Glomerular visceral epithelial cell (primary cell): ENCODE measurements at regions not wholly inside any gene's neighbourhood (a gene's known extent, or its start where the extent isn't known, plus 50 kb on each side); places are given as distances from the start of the nearest gene placed in this dataset.
"Not testable (repeated sequence)": the region's sequence is repeated elsewhere in the genome, so short reads cannot be mapped to it uniquely, and the experiment has no call there.

ENCODE experiments used
- DNase-seq: peaks from one replicate; pipeline ENCODE4 v3.0.0-alpha.2; 2016; ENCODE audit errors: extremely low spot score

GRCh38 chr6:28008053-28008452 is 51.0 kb downstream of the OR2B6 start:
- DNase-seq: no peak

GRCh38 chr6:28010526-28010925 is 53.5 kb downstream of the OR2B6 start:
- DNase-seq: no peak

DNA sequence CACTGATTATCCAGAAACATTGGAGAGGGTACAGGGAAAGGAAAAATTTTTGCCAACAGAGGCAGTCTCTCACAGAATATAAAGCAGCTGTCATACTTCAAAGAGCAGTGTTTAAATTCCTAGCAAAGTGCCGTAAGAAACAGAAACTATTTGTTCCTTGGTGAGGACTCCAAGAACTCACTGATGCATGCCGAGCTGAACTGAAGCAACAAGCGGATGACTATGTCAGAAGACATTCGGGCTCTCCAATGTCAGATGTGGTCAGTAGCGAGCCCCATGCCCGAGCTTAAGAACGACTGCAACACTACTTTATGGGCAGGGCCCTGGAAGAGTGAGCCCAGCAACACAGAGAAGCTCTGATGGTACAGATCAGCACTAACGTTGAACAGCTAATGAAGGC is 54.7 kb downstream of the OR2B6 start:
- peak; percentile 81 for DNase-seq

GRCh38 chr6:28021011-28021410 is 59.4 kb upstream of the ZNF165 start:
- DNase-seq: not testable (repeated sequence)

DNA sequence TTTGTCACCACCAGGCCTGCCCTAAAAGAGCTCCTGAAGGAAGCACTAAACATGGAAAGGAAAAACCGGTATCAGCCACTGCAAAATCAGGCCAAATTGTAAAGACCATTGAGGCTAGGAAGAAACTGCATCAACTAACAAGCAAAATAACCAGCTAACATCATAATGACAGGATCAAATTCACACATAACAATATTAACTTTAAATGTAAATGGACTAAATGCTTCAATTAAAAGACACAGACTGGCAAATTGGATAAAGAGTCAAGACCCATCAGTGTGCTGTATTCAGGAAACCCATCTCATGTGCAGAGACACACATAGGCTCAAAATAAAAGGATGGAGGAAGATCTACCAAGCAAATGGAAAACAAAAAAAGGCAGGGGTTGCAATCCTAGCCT is 57.7 kb upstream of the ZNF165 start:
- not testable (repeated sequence) for DNase-seq
